ENCODE measurements at regions not wholly inside any gene's neighbourhood (a gene's known extent, or its start where the extent isn't known, plus 50 kb on each side); places are given as distances from the start of the nearest gene placed in this dataset.

DNA sequence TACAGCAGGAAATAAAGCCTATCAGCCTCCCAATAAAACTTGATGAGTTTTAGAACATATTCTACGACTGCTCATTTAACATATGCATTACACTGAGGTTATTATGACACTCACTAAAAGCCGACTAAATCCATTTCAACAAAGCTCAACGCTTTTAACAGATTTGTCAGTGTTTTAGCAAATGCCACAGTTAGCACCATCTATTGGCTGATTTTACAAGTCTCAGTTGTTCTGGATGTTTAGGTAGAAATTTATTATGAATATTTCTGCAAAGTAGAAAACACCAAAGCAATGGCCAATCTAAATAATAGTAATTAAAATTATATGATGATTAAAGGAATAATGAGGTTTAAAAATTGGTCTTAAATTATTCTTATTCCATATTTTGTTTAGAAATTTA lies 993.2 kb upstream of the PCDH7 start:
- TF ChIP-seq, protein P1, sequence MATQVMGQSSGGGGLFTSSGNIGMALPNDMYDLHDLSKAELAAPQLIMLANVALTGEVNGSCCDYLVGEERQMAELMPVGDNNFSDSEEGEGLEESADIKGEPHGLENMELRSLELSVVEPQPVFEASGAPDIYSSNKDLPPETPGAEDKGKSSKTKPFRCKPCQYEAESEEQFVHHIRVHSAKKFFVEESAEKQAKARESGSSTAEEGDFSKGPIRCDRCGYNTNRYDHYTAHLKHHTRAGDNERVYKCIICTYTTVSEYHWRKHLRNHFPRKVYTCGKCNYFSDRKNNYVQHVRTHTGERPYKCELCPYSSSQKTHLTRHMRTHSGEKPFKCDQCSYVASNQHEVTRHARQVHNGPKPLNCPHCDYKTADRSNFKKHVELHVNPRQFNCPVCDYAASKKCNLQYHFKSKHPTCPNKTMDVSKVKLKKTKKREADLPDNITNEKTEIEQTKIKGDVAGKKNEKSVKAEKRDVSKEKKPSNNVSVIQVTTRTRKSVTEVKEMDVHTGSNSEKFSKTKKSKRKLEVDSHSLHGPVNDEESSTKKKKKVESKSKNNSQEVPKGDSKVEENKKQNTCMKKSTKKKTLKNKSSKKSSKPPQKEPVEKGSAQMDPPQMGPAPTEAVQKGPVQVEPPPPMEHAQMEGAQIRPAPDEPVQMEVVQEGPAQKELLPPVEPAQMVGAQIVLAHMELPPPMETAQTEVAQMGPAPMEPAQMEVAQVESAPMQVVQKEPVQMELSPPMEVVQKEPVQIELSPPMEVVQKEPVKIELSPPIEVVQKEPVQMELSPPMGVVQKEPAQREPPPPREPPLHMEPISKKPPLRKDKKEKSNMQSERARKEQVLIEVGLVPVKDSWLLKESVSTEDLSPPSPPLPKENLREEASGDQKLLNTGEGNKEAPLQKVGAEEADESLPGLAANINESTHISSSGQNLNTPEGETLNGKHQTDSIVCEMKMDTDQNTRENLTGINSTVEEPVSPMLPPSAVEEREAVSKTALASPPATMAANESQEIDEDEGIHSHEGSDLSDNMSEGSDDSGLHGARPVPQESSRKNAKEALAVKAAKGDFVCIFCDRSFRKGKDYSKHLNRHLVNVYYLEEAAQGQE (IDR thresholded peaks at IDR 0.05; ENCODE audit: insufficient read depth in 1 of 2, low read depth in 2 of 2, low read length in 2 of 2) = no peak
- TF ChIP-seq TAF1 (IDR thresholded peaks at IDR 0.05; ENCODE audit: borderline replicate concordance, insufficient read depth, low read length) = no peak
- no peak for TF ChIP-seq SIN3A (IDR thresholded peaks at IDR 0.05; ENCODE audit: borderline replicate concordance, insufficient read depth, low read length)
- TF ChIP-seq FOXP2 (optimal IDR thresholded peaks at IDR 0.05; ENCODE audit: borderline replicate concordance, extremely low read depth, extremely low read length, insufficient read depth) = no peak
- no peak for TF ChIP-seq POLR2AphosphoS5 (IDR thresholded peaks at IDR 0.05; ENCODE audit: low read depth, low read length)

DNA sequence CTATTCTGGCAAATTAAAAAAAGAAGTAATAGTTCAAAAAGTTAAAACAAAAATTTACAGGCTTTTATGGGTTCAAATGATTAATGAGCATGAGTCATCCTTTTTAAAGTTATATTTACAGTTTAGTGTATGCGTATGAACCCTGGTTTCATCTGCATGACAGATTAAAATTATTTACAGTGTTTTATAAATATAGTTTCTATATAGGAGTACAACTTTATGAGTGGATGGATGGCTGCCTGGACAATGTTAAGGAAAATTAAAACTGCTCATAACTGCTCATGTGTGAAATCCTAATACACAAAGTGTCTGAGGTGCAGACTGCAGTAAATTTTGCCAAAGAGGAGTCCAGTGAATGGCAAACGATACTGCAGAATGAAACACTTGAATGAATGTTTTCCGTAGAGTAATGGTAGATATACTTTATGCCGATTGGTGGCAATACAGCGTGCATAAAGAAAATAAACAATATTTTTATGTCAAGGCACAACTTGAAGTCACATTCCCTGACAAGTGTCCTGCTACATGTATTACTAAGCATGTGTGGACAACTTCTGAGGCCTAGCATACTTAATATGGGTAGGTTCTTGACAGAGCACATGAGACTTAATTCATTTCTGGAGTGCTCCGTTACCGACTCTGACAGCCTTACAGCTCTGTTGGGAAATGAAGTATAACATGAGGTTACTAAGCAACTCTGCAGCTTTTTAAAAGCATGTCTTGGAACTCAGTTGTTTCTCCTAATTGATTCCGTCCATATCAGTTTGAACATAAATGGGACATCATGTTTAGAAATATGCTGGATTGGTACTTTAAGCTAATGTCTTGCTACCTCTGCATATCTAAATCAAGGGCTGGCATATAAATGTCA lies 985.6 kb upstream of the PCDH7 start:
- TF ChIP-seq, protein P1 (IDR thresholded peaks at IDR 0.05; ENCODE audit: insufficient read depth in 1 of 2, low read depth in 2 of 2, low read length in 2 of 2) = no peak
- TF ChIP-seq SIN3A (IDR thresholded peaks at IDR 0.05; ENCODE audit: borderline replicate concordance, insufficient read depth, low read length) (no peak), POLR2AphosphoS5 (IDR thresholded peaks at IDR 0.05; ENCODE audit: low read depth, low read length) (no peak), FOXP2 (optimal IDR thresholded peaks at IDR 0.05; ENCODE audit: borderline replicate concordance, extremely low read depth, extremely low read length, insufficient read depth) (no peak), TAF1 (IDR thresholded peaks at IDR 0.05; ENCODE audit: borderline replicate concordance, insufficient read depth, low read length) (no peak)

DNA sequence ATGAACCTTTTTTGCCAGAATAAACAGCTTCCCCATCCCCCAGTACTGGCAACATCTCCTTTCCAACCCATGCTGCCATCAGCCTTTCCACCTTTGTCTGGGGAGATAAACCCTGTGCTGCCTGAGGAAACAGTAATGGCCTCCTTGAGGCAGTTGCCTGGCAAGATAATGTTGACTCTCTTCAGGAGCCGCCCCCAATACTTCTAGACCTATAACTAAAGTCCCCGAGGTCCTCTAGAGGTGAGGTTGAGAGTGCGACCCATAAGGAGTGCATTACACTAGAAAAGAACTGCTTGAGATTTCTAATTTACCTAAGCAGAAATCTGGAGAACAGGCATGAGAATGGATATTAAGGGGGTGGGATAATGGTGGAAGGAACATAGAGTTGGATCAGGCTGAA lies 963.2 kb upstream of the PCDH7 start:
- TF ChIP-seq FOXP2 (optimal IDR thresholded peaks at IDR 0.05; ENCODE audit: borderline replicate concordance, extremely low read depth, extremely low read length, insufficient read depth) (no peak), POLR2AphosphoS5 (IDR thresholded peaks at IDR 0.05; ENCODE audit: low read depth, low read length) (no peak), SIN3A (IDR thresholded peaks at IDR 0.05; ENCODE audit: borderline replicate concordance, insufficient read depth, low read length) (no peak), TAF1 (IDR thresholded peaks at IDR 0.05; ENCODE audit: borderline replicate concordance, insufficient read depth, low read length) (no peak)
- TF ChIP-seq, protein P1 (IDR thresholded peaks at IDR 0.05; ENCODE audit: insufficient read depth in 1 of 2, low read depth in 2 of 2, low read length in 2 of 2) = no peak

DNA sequence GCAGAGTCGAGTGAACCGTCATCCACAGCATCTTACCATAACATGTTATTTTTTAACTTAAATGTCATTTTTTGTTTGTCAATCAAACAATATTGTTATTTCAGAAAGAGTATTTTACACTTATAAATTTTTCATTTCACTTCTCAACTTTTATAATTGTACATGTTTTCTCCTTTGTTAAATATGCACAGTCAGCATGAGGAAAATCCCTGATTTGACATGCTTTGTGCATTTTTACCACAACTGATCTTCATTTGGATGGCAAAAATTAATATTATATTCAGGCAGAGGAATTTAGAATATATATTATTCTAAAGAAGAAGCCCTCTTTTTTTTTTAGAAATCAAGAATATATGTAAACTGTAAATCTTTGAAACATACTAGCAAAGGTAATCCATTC lies 958.0 kb upstream of the PCDH7 start:
- TF ChIP-seq TAF1 (IDR thresholded peaks at IDR 0.05; ENCODE audit: borderline replicate concordance, insufficient read depth, low read length) (no peak), FOXP2 (optimal IDR thresholded peaks at IDR 0.05; ENCODE audit: borderline replicate concordance, extremely low read depth, extremely low read length, insufficient read depth) (no peak)

DNA sequence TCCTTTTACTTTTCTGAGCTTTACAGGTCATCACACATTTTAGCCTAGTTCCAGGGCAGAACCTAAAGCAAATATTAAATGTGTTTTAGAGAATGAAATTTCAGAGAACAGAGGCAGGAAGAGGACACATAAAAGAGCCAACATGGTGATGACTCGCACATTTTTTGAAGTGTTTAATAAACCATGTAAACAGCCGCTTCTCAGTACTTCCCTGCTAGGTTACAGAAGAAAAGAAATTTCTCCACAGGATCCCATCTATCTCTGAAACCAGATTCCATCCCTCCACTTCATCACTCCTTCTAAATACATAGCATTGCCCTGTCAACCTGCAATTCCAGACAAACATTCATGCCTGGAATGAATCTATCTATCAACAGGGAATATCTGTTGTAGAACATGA lies 949.5 kb upstream of the PCDH7 start:
- TF ChIP-seq TAF1 (IDR thresholded peaks at IDR 0.05; ENCODE audit: borderline replicate concordance, insufficient read depth, low read length) (no peak), SIN3A (IDR thresholded peaks at IDR 0.05; ENCODE audit: borderline replicate concordance, insufficient read depth, low read length) (no peak), POLR2AphosphoS5 (IDR thresholded peaks at IDR 0.05; ENCODE audit: low read depth, low read length) (no peak), FOXP2 (optimal IDR thresholded peaks at IDR 0.05; ENCODE audit: borderline replicate concordance, extremely low read depth, extremely low read length, insufficient read depth) (no peak)
- TF ChIP-seq, protein P1 (IDR thresholded peaks at IDR 0.05; ENCODE audit: insufficient read depth in 1 of 2, low read depth in 2 of 2, low read length in 2 of 2) = no peak

All from PFSK-1 (cell line).